Mesenchymal stem cell (in vitro differentiated cells and primary cell): ENCODE measurements at regions not wholly inside any gene's neighbourhood (a gene's known extent, or its start where the extent isn't known, plus 50 kb on each side); places are given as distances from the start of the nearest gene placed in this dataset.

Experiments used
- DNase-seq: peaks from one replicate; pipeline ENCODE4 v3.0.0-alpha.2; 2013
- H2AFZ ChIP-seq: one replicate; pipeline ENCODE4 v1.6.1; 2013; ENCODE audit warnings: low read depth, mild to moderate bottlenecking, control low read depth, inconsistent platforms, low read length, moderate library complexity
- H2AK5ac ChIP-seq: 2 replicates; pipeline ENCODE4 v1.6.1; 2013; ENCODE audit warnings: low read length, moderate library complexity, mild to moderate bottlenecking, inconsistent platforms; ENCODE audit not compliant: severe bottlenecking
- H2BK120ac ChIP-seq: one replicate; pipeline ENCODE4 v1.6.1; 2013; ENCODE audit warnings: low read depth, mild to moderate bottlenecking, inconsistent platforms, low read length, moderate library complexity
- H2BK12ac ChIP-seq, 2 experiments: one replicate each; pipeline ENCODE4 v1.6.1; 2013; ENCODE audit warnings: inconsistent platforms in 2 of 2, low read length in 2 of 2, mild to moderate bottlenecking in 2 of 2, moderate library complexity in 2 of 2, control low read depth in 1 of 2
- H2BK15ac ChIP-seq: one replicate; pipeline ENCODE4 v1.6.1; 2013; ENCODE audit warnings: mild to moderate bottlenecking, low read depth, inconsistent platforms; ENCODE audit not compliant: poor library complexity, severe bottlenecking
- H2BK5ac ChIP-seq: 2 replicates; pipeline ENCODE4 v1.6.1; 2013; ENCODE audit warnings: low read depth, mild to moderate bottlenecking, low read length, control low read depth, inconsistent platforms; ENCODE audit not compliant: poor library complexity, severe bottlenecking
- H3K14ac ChIP-seq, 2 experiments: one replicate each; pipeline ENCODE4 v1.6.1; 2013; ENCODE audit warnings: inconsistent platforms in 2 of 2, low read length in 2 of 2, control low read depth in 1 of 2, mild to moderate bottlenecking in 1 of 2, moderate library complexity in 1 of 2
- H3K18ac ChIP-seq, 2 experiments: one replicate each; pipeline ENCODE4 v1.6.1; 2013; ENCODE audit warnings: inconsistent platforms in 2 of 2, low read length in 2 of 2, control low read depth in 1 of 2, low read depth in 1 of 2, mild to moderate bottlenecking in 1 of 2
- H3K23ac ChIP-seq, 2 experiments: one replicate each; pipeline ENCODE4 v1.6.1; 2013; ENCODE audit warnings: inconsistent platforms in 2 of 2, low read length in 2 of 2, mild to moderate bottlenecking in 2 of 2, moderate library complexity in 2 of 2, control low read depth in 1 of 2
- H3K27ac ChIP-seq: 2 replicates; pipeline ENCODE4 v1.5.1; 2013; ENCODE audit warnings: mild to moderate bottlenecking, moderate library complexity, low read length, control low read depth, inconsistent platforms; ENCODE audit not compliant: poor library complexity, severe bottlenecking
- H3K27me3 ChIP-seq, 2 experiments: 2 replicates each; pipeline versions ENCODE4 v1.6.1 to v1.7.0; 2013; ENCODE audit warnings: low read length in 2 of 2, mild to moderate bottlenecking in 2 of 2, moderate library complexity in 2 of 2, control low read depth in 1 of 2, inconsistent platforms in 1 of 2; ENCODE audit not compliant: control insufficient read depth in 1 of 2, insufficient read depth in 1 of 2
- H3K36me3 ChIP-seq, 2 experiments: 2 replicates each; pipeline versions ENCODE4 v1.6.1 to v1.7.0; 2013; ENCODE audit warnings: low read length in 2 of 2, control low read depth in 1 of 2, inconsistent platforms in 1 of 2, low read depth in 1 of 2, mild to moderate bottlenecking in 1 of 2; ENCODE audit not compliant: insufficient read depth in 2 of 2, control insufficient read depth in 1 of 2
- H3K4ac ChIP-seq, 2 experiments: one replicate each; pipeline ENCODE4 v1.6.1; 2013; ENCODE audit warnings: inconsistent platforms in 2 of 2, low read length in 2 of 2, mild to moderate bottlenecking in 2 of 2, moderate library complexity in 2 of 2, control low read depth in 1 of 2, low read depth in 1 of 2
- H3K4me1 ChIP-seq: 2 replicates; pipeline ENCODE4 v1.6.1; 2013; ENCODE audit warnings: low read depth, low read length, control low read depth; ENCODE audit not compliant: control insufficient read depth, insufficient read depth
- H3K4me2 ChIP-seq: 2 replicates; pipeline ENCODE4 v1.6.1; 2013; ENCODE audit warnings: low read length, mild to moderate bottlenecking, inconsistent platforms; ENCODE audit not compliant: poor library complexity, severe bottlenecking
- H3K4me3 ChIP-seq, 2 experiments: 2 replicates each; pipeline versions ENCODE4 v1.5.1 to v1.7.0; 2013; ENCODE audit warnings: low read length in 2 of 2, mild to moderate bottlenecking in 2 of 2, control low read depth in 1 of 2, low read depth in 1 of 2; ENCODE audit not compliant: insufficient read depth in 1 of 2
- H3K79me1 ChIP-seq: replicated peaks from 2 replicates; pipeline ENCODE4 v1.6.1; 2013; ENCODE audit warnings: mild to moderate bottlenecking, control low read depth, low read length, inconsistent platforms; ENCODE audit not compliant: poor library complexity, severe bottlenecking
- H3K9ac ChIP-seq: 2 replicates; pipeline ENCODE4 v1.7.0; 2013; ENCODE audit warnings: mild to moderate bottlenecking, low read length, moderate library complexity
- H3K9me3 ChIP-seq: 2 replicates; pipeline ENCODE4 v1.7.0; 2013; ENCODE audit warnings: mild to moderate bottlenecking, low read length; ENCODE audit not compliant: control insufficient read depth
- H4K8ac ChIP-seq: one replicate; pipeline ENCODE4 v1.6.1; 2013; ENCODE audit warnings: inconsistent platforms, mild to moderate bottlenecking, low read length, moderate library complexity
- H4K91ac ChIP-seq: one replicate; pipeline ENCODE4 v1.6.1; 2013; ENCODE audit warnings: mild to moderate bottlenecking, low read length, inconsistent platforms
- WGBS: methylation state at CpG from one replicate; pipeline ENCODE4 v1.1.7; 2013; ENCODE audit warnings: mixed read lengths; 5-methylcytosine and 5-hydroxymethylcytosine counted together

DNA sequence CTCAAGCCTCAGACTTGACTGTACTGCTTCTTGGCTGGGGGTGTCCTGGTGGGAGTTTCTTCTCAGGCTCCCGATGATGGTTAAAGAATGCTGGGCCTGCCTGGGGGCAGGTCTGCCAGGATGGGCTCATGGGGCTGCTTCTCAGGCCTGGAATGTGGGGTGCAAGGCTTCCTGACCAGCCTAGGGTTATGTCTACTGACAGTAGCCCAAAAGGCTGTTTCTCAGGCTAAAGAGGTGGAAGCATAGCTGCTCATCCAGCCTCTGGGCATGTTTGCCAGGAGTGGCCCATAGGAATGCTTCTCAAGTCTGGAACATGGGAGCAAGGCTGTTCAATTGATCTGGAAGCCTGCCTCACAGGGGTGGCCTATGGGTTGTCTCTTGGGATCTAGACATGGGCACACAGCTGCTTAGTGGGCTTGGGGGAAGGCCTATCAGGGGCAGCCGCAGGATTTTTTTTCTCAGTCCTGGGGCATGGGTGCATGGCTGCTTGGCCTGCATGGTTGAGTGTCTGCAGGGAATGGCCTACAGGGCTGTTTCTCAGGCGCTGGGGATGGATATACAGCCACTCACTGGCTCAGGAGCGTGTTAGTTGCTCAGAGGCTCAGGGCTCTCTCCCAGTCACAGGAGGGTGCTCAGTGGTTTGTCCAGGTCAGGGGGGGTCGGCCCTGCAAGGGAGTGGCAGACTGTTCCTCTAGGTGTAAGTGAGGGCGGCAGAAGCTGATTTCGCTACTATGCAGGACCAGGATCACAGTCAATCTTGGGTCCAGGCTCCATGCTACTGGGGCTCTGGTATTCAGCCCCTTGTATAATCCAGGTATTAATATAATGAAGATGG is 617.3 kb upstream of the REG3G start:
- H2AK5ac ChIP-seq = no peak overlapping the region
- no peak overlapping the region for H3K4ac ChIP-seq
- H3K4me2 ChIP-seq = no peak overlapping the region
- no peak overlapping the region for H3K9ac ChIP-seq
- no peak overlapping the region for H3K4me3 ChIP-seq
- no peaks in the 10 kb centered on the region for H3K27me3 ChIP-seq
- H2AFZ ChIP-seq = no peak overlapping the region
- H4K8ac ChIP-seq = no peak overlapping the region
- H3K79me1 ChIP-seq = no peaks in the 10 kb centered on the region
- WGBS = 87% methylated on average over 7 of the region's 7 CpGs
- H2BK5ac ChIP-seq = no peak overlapping the region
- H3K9me3 ChIP-seq = peaks cover 3% of the 10 kb centered on the region
- peak overlapping the region in 1 of 2 experiments; percentile 43 for H3K14ac ChIP-seq
- H3K23ac ChIP-seq = no peak overlapping the region
- no peak overlapping the region for H2BK120ac ChIP-seq
- no peaks in the 10 kb centered on the region for H3K4me1 ChIP-seq
- no peak for DNase-seq
- no peak overlapping the region for H3K27ac ChIP-seq
- H2BK15ac ChIP-seq = no peak overlapping the region
- H3K36me3 ChIP-seq = no peaks in the 10 kb centered on the region
- no peak overlapping the region for H2BK12ac ChIP-seq
- no peak overlapping the region for H4K91ac ChIP-seq
- H3K18ac ChIP-seq = no peak overlapping the region

DNA sequence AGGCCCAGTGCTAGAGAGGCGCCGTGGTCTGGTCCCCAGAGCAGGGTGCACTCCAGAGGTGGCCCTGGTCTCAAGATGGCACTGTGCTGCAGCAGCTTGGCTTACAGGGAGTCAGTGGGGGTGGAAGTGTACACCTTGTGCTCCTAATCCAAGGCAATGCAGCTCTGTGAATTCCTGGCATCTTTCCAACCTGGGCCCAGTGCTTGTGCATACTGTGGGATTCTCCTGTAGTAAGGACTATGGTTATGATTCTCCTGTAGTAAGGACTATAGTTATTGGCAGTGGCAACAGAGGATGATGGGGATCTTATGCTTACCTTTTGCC is 616.7 kb upstream of the REG3G start:
- Histone ChIP-seq H2BK12ac (no peak overlapping the region), H2BK5ac (no peak overlapping the region), H2AK5ac (no peak overlapping the region), H2AFZ (no peak overlapping the region), H3K27me3 (no peaks in the 10 kb centered on the region), H3K4me3 (no peak overlapping the region), H3K4me1 (no peaks in the 10 kb centered on the region), H3K18ac (no peak overlapping the region), H3K23ac (no peak overlapping the region), H3K9me3 (peaks cover 3% of the 10 kb centered on the region), H4K91ac (no peak overlapping the region), H3K9ac (no peak overlapping the region), H2BK15ac (no peak overlapping the region), H3K4ac (no peak overlapping the region), H3K27ac (no peak overlapping the region), H3K79me1 (no peaks in the 10 kb centered on the region), H3K36me3 (no peaks in the 10 kb centered on the region), H3K14ac (no peak overlapping the region), H4K8ac (no peak overlapping the region), H3K4me2 (no peak overlapping the region), H2BK120ac (no peak overlapping the region)
- no peak for DNase-seq
- 92% methylated on average over 2 of the region's 2 CpGs for WGBS

- no peak overlapping the region for H3K18ac ChIP-seq
- H3K23ac ChIP-seq = no peak overlapping the region
- DNase-seq = no peak
- H3K27me3 ChIP-seq = no peaks in the 10 kb centered on the region
- no peak overlapping the region for H2BK5ac ChIP-seq
- H4K91ac ChIP-seq = no peak overlapping the region
- H3K36me3 ChIP-seq = no peaks in the 10 kb centered on the region
- H3K4me3 ChIP-seq = no peak overlapping the region
- H3K4ac ChIP-seq = no peak overlapping the region
- H3K4me2 ChIP-seq = no peak overlapping the region
- H2BK12ac ChIP-seq = no peak overlapping the region
- H3K14ac ChIP-seq = no peak overlapping the region
- no peak overlapping the region for H2AK5ac ChIP-seq
- H3K9me3 ChIP-seq = no peaks in the 10 kb centered on the region
- H3K4me1 ChIP-seq = no peaks in the 10 kb centered on the region
- H4K8ac ChIP-seq = no peak overlapping the region
- H2BK120ac ChIP-seq = no peak overlapping the region
- H2AFZ ChIP-seq = no peak overlapping the region
- no peaks in the 10 kb centered on the region for H3K79me1 ChIP-seq
- H3K27ac ChIP-seq = no peak overlapping the region
- no peak overlapping the region for H2BK15ac ChIP-seq
- H3K9ac ChIP-seq = no peak overlapping the region
Measured at GRCh38 chr2:78411303-78411702, 614.2 kb upstream of the REG3G start.

GRCh38 chr2:78416625-78417300 is 608.7 kb upstream of the REG3G start:
- WGBS = no CpG with 5 or more reads among the region's 2 CpGs
- Histone ChIP-seq H4K91ac (no peak overlapping the region), H3K36me3 (no peaks in the 10 kb centered on the region), H3K9ac (no peak overlapping the region), H2BK5ac (no peak overlapping the region), H4K8ac (no peak overlapping the region), H3K23ac (no peak overlapping the region), H3K4me3 (no peak overlapping the region), H3K27me3 (no peaks in the 10 kb centered on the region), H3K27ac (no peak overlapping the region), H3K79me1 (no peaks in the 10 kb centered on the region), H2AK5ac (no peak overlapping the region), H3K4me1 (no peaks in the 10 kb centered on the region), H2AFZ (no peak overlapping the region), H3K18ac (no peak overlapping the region), H2BK15ac (no peak overlapping the region), H3K14ac (no peak overlapping the region), H3K4me2 (no peak overlapping the region), H3K9me3 (peaks cover 13% of the 10 kb centered on the region), H2BK120ac (no peak overlapping the region), H3K4ac (no peak overlapping the region), H2BK12ac (no peak overlapping the region)
- no peak for DNase-seq
